ENCODE measurements at regions not wholly inside any gene's neighbourhood (a gene's known extent, or its start where the extent isn't known, plus 50 kb on each side); places are given as distances from the start of the nearest gene placed in this dataset.
"Not testable (repeated sequence)": the region's sequence is repeated elsewhere in the genome, so short reads cannot be mapped to it uniquely, and the experiment has no call there.

DNA sequence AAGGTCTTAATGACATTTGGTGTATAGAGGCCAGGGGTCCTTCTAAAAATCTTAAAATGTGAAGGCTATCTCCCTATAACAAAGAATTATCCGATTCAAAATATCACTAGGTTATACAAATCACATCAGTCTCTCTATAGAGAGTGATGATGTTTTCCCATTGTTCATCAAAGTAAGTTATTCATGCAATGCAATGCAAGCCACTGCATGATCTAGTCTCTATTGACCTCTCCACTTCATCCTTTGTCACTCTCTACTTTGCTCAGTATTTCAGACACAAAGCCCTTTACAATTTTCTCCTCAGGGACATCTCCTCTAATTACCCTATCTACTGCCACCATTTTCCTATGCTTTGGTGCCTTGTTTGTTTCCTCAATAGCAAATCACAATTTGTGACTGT lies 628.0 kb downstream of the HTR1B start:
- TF ChIP-seq SP1 (IDR thresholded peaks at IDR 0.05) = no peak
- TF ChIP-seq NFRKB (IDR thresholded peaks at IDR 0.05) = no peak
- CTCF ChIA-PET = no interaction called here
- POLR2A ChIA-PET = no interaction called here
- DNase-seq (ENCODE audit: extremely low spot score) = no peak

DNA sequence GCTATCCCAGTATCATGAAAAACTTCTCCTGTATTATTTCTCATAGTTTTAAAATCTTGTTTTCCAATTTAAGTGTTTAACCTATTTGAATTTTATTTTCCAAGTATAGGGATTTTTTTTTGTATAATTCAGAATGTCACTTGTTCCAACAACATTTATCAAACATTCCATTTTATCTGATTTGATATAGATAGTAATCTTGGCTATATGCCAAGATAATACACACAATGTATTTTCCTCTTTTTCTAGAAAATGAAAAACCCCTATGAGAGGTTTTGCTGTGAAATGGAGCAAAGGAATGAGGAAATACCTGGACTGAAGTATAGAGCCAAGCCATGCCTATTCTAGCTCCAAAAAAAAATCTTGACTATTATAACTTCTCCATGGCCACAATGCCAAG lies 628.9 kb downstream of the HTR1B start:
- ChIA-PET CTCF (no interaction called here), POLR2A (no interaction called here)
- no peak for TF ChIP-seq ARNT (IDR thresholded peaks at IDR 0.05)
- TF ChIP-seq SUZ12 (IDR thresholded peaks at IDR 0.05) = no peak
- TF ChIP-seq SP1 (IDR thresholded peaks at IDR 0.05) = no peak
- no peak for TF ChIP-seq LEF1 (IDR thresholded peaks at IDR 0.05; ENCODE audit: borderline replicate concordance)
- no peak for TF ChIP-seq ELF4 (IDR thresholded peaks at IDR 0.05)
- no peak for TF ChIP-seq HDGF (IDR thresholded peaks at IDR 0.05; ENCODE audit: borderline replicate concordance)
- TF ChIP-seq, protein P1, sequence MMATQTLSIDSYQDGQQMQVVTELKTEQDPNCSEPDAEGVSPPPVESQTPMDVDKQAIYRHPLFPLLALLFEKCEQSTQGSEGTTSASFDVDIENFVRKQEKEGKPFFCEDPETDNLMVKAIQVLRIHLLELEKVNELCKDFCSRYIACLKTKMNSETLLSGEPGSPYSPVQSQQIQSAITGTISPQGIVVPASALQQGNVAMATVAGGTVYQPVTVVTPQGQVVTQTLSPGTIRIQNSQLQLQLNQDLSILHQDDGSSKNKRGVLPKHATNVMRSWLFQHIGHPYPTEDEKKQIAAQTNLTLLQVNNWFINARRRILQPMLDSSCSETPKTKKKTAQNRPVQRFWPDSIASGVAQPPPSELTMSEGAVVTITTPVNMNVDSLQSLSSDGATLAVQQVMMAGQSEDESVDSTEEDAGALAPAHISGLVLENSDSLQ (IDR thresholded peaks at IDR 0.05) = no peak
- no peak for TF ChIP-seq FOXA1 (IDR thresholded peaks at IDR 0.05)
- TF ChIP-seq CTBP1 (IDR thresholded peaks at IDR 0.05; ENCODE audit: borderline replicate concordance) = no peak
- TF ChIP-seq BHLHE40 (IDR thresholded peaks at IDR 0.05; ENCODE audit: borderline replicate concordance) = no peak
- no peak for DNase-seq (ENCODE audit: extremely low spot score)

DNA sequence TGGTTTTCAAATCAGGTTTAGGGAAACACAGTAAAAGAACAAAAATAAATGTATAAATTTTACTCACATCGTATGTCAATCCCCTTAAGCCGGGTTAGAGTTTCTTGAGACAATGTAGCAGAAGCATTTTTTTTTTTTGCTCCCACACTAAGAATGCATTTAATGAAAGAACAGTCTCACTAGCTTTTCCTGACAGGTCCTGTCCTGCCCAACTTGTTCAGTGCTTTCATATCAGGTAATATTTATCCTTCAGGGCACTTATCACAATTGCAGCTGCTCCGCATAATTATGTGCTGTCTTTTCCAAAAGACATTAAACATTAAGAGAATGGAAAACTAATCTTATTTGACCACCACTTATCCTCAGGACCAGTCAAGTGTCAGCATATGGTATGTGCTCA lies 632.0 kb downstream of the HTR1B start:
- ChIA-PET CTCF (no interaction called here), POLR2A (no interaction called here)
- no peak for DNase-seq (ENCODE audit: extremely low spot score)
- TF ChIP-seq L3MBTL2 (conservative IDR thresholded peaks at IDR 0.05) = no peak
- TF ChIP-seq, protein P1 (IDR thresholded peaks at IDR 0.05) = no peak
- TF ChIP-seq SUZ12 (IDR thresholded peaks at IDR 0.05) = no peak
- no peak for TF ChIP-seq ARNT (IDR thresholded peaks at IDR 0.05)
- no peak for TF ChIP-seq TARDBP (IDR thresholded peaks at IDR 0.05)

DNA sequence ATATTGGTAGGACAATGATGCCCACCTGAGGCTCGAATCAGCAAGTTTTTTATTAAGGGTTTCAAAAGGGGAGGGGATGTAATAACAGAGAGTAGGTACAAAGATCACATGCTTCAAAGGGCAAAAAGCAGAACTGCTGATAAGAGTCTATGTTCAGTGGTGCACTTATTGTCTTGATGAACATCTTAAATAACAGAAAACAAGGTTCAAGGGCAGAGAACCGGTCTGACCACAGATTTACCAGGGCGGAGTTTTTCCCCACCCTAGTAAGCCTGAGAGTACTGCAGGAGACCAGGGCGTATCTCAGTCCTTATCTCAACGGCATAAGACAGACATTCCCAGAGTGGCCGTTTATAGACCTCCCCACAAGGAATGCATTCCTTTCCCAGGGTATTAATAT lies 639.7 kb downstream of the HTR1B start:
- CTCF ChIA-PET; DNase-seq (ENCODE audit: extremely low spot score); POLR2A ChIA-PET: not testable (repeated sequence)

DNA sequence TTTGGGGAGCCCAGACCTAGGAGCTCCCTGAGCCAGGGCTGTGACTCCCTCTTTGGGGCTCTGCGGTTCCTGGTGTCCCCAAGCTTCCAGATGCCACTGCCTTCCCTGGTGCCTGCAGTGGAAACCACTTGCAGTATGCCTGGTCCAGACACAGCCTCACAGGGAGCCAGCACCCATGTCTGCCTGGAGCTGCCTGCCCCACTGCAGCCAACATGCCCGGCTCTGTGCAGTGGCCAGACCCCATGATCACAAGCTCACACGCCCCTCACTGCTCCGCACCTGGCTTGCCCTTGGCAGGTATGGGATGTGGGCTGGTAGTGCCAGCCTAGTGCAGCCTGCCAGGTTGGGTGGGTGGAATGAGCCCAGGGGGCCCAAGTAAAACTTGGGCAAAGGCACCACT lies 644.8 kb downstream of the HTR1B start:
- POLR2A ChIA-PET = no interaction called here
- TF ChIP-seq FOXK2 (IDR thresholded peaks at IDR 0.05) (no peak), FOXA1 (IDR thresholded peaks at IDR 0.05) (no peak), ELF4 (IDR thresholded peaks at IDR 0.05) (no peak), ZNF384 (IDR thresholded peaks at IDR 0.05) (no peak), SP1 (IDR thresholded peaks at IDR 0.05) (no peak), NFRKB (IDR thresholded peaks at IDR 0.05) (no peak), L3MBTL2 (conservative IDR thresholded peaks at IDR 0.05) (no peak), FOXM1 (IDR thresholded peaks at IDR 0.05; ENCODE audit: borderline replicate concordance) (no peak), LEF1 (IDR thresholded peaks at IDR 0.05; ENCODE audit: borderline replicate concordance) (no peak), BHLHE40 (IDR thresholded peaks at IDR 0.05; ENCODE audit: borderline replicate concordance) (no peak), HDGF (IDR thresholded peaks at IDR 0.05; ENCODE audit: borderline replicate concordance) (no peak), TARDBP (IDR thresholded peaks at IDR 0.05) (no peak), CTBP1 (IDR thresholded peaks at IDR 0.05; ENCODE audit: borderline replicate concordance) (no peak), SUZ12 (IDR thresholded peaks at IDR 0.05) (no peak), ARNT (IDR thresholded peaks at IDR 0.05) (no peak)
- TF ChIP-seq, protein P1 (IDR thresholded peaks at IDR 0.05) = no peak
- CTCF ChIA-PET = no interaction called here
- DNase-seq (ENCODE audit: extremely low spot score) = no peak

DNA sequence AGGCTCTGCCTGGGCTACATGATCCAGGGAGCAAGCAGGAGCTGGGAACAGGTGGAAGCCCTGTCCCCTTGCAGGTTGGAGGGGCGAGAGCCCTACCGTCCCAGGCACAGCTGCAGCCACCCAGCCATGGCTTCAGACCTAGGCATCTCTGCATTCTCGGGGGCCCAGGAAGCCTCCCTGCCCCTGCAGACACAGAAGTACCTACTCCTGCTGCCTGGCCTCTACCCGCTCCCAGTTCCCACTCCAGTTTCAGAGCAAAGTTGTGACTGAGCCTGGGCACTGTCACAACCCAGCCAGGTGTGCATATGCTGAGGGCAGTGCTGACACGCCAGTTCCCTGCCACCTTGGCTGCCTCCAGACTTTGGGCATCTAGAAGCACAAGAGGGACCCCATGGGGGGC lies 645.9 kb downstream of the HTR1B start:
- ChIA-PET POLR2A (no interaction called here), CTCF (no interaction called here)
- no peak for DNase-seq (ENCODE audit: extremely low spot score)
- TF ChIP-seq TARDBP (IDR thresholded peaks at IDR 0.05) = no peak

DNA sequence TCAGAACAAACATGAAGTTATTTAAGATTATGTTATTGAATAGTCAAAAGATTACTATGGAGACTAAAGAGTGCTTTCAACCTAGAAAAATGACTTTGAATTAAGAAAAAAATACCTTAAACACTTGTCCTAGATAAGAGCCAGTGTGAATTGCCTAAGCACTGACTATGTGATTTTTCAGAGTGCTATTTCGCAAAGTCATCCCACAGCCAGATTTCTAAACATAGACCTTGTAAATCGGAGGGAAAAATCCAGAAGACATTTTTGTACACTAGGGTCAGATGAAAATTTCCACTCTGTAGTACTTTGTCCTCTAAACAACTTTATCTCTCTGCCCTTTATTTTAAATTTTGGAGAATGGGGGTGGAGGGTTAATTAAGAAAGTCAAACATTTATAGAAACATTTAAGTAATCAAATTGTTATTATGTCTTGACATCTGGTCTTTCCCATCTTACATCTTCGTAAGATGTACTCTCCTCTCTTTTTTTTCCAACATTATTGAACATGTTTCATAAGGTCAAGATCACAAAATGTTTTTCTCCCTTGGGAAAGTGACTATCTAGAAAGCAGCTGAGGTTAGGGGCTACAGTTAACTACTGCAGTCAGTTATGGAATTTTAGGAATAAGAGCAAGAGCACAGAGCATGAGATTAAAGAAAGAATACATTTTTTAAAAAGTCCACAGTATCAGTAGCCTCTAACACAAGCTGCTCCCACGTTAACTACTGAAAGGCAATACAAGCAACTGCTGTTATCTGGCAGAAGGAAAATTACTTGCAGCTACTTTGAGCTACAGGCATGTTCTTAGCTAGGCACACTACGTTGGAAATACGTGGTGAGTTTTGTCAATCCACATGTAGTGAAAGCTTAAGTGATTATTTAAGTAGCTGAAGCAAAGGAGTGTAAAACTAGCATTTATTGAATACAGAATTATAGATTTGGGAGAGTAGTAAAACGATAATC lies 648.5 kb downstream of the HTR1B start:
- ChIA-PET POLR2A (no interaction called here), CTCF (no interaction called here)
- TF ChIP-seq ELF4 (IDR thresholded peaks at IDR 0.05) (no peak), SUZ12 (IDR thresholded peaks at IDR 0.05) (no peak), FOXK2 (IDR thresholded peaks at IDR 0.05) (no peak), ZNF384 (IDR thresholded peaks at IDR 0.05) (no peak), HDGF (IDR thresholded peaks at IDR 0.05; ENCODE audit: borderline replicate concordance) (no peak), SP1 (IDR thresholded peaks at IDR 0.05) (no peak), TARDBP (IDR thresholded peaks at IDR 0.05) (no peak), LEF1 (IDR thresholded peaks at IDR 0.05; ENCODE audit: borderline replicate concordance) (no peak), BHLHE40 (IDR thresholded peaks at IDR 0.05; ENCODE audit: borderline replicate concordance) (no peak), ARNT (IDR thresholded peaks at IDR 0.05) (no peak), NFRKB (IDR thresholded peaks at IDR 0.05) (no peak), FOXA1 (IDR thresholded peaks at IDR 0.05) (no peak)
- TF ChIP-seq, protein P1 (IDR thresholded peaks at IDR 0.05) = no peak
- no peak for DNase-seq (ENCODE audit: extremely low spot score)

Data from HEK293T (cell line).